ENCODE measurements at regions not wholly inside any gene's neighbourhood (a gene's known extent, or its start where the extent isn't known, plus 50 kb on each side); places are given as distances from the start of the nearest gene placed in this dataset.
A peak's percentile ranks its signal among the peaks of the same experiment; 100 is the strongest.

- no peak for DNase-seq
Measured at GRCh38 chr4:41883988-41884734, 51.1 kb upstream of the TMEM33 start.

GRCh38 chr4:41882625-41883347, 52.4 kb upstream of the TMEM33 start:
- DNase-seq, result peak; percentile 56

GRCh38 chr4:41881981-41882624, 53.1 kb upstream of the TMEM33 start:
- DNase-seq, result no peak

GRCh38 chr4:41880840-41881831, 54.1 kb upstream of the TMEM33 start:
- DNase-seq, result no peak

GRCh38 chr4:41880022-41880837, 55.0 kb upstream of the TMEM33 start:
- peak; percentile 59 for DNase-seq

GRCh38 chr4:41879552-41879951, 55.7 kb upstream of the TMEM33 start:
- DNase-seq, result no peak

GRCh38 chr4:41878991-41879491, 56.2 kb upstream of the TMEM33 start:
- DNase-seq, result no peak

GRCh38 chr4:41878170-41878969, 56.9 kb upstream of the TMEM33 start:
- DNase-seq, result no peak

- no peak for DNase-seq
Measured at GRCh38 chr4:41877020-41877796, 58.0 kb upstream of the TMEM33 start.

GRCh38 chr4:41874873-41875272, 60.4 kb upstream of the TMEM33 start:
- no peak for DNase-seq

- no peak for DNase-seq
Measured at GRCh38 chr4:41874398-41874797, 60.8 kb upstream of the TMEM33 start.

- peak; percentile 94 for DNase-seq
Measured at GRCh38 chr4:41873380-41874295, 61.6 kb upstream of the TMEM33 start.

GRCh38 chr4:41870035-41870434, 65.2 kb upstream of the TMEM33 start:
- no peak for DNase-seq

GRCh38 chr4:41866799-41867677, 68.2 kb upstream of the TMEM33 start:
- DNase-seq, result peak; percentile 54

GRCh38 chr4:41865981-41866798, 69.0 kb upstream of the TMEM33 start:
- DNase-seq, result peak; percentile 59

GRCh38 chr4:41865306-41865980, 69.8 kb upstream of the TMEM33 start:
- peak; percentile 67 for DNase-seq

Data from islet precursor cell (in vitro differentiated cells).